Ishikawa (cell line): ENCODE measurements at regions not wholly inside any gene's neighbourhood (a gene's known extent, or its start where the extent isn't known, plus 50 kb on each side); places are given as distances from the start of the nearest gene placed in this dataset.

Source experiments
- CREB1 ChIP-seq: IDR thresholded peaks from 2 replicates; pipeline ENCODE4 v1.6.1; 2012; ENCODE audit warnings: low read depth
- EGR1 ChIP-seq: IDR thresholded peaks from 2 replicates; pipeline ENCODE4 v1.6.1; 2012
- EP300 ChIP-seq: IDR thresholded peaks from 2 replicates; pipeline ENCODE4 v1.6.1; 2012; ENCODE audit warnings: borderline replicate concordance
- RAD21 ChIP-seq: IDR thresholded peaks from 2 replicates; pipeline ENCODE4 v1.6.1; 2012; ENCODE audit warnings: low read depth
- TAF1 ChIP-seq: IDR thresholded peaks from 2 replicates; pipeline ENCODE4 v1.6.1; 2012; ENCODE audit warnings: low read depth, mild to moderate bottlenecking
- TEAD4 ChIP-seq: IDR thresholded peaks from 2 replicates; pipeline ENCODE4 v1.6.1; 2012
- YY1 ChIP-seq: IDR thresholded peaks from 2 replicates; pipeline ENCODE4 v1.6.1; 2012; ENCODE audit warnings: low read depth
- TF ChIP-seq, protein P1 (sequence below): IDR thresholded peaks from 2 replicates; pipeline ENCODE4 v1.6.1; 2012
- TF ChIP-seq, protein P2 (sequence below): IDR thresholded peaks from 2 replicates; pipeline ENCODE4 v1.6.1; 2012
- TF ChIP-seq, protein P3 (sequence below): IDR thresholded peaks from 2 replicates; pipeline ENCODE4 v1.6.1; 2012; ENCODE audit warnings: low read depth, mild to moderate bottlenecking

DNA sequence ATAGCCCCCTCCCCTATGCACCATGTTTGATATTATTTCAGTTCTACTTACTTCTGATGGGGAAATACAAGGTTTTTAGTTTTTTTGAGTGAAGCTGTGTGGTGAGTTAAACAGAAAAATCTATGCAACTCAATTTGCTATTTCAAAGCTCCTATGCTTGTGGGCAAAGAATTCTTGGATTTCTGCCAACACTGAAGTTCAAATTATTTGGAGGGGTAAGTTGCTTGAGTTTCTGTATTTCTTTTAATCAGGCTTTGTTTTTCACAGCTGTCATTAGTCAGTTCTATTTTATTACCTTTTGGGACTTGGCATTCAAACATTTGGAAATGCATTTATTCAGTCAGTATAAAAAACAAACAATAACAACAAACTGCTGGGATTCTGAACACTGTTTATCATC lies 407.5 kb upstream of the MGAT4C start:
- TF ChIP-seq, protein P1, sequence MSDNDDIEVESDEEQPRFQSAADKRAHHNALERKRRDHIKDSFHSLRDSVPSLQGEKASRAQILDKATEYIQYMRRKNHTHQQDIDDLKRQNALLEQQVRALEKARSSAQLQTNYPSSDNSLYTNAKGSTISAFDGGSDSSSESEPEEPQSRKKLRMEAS, result no peak
- TF ChIP-seq, protein P2, sequence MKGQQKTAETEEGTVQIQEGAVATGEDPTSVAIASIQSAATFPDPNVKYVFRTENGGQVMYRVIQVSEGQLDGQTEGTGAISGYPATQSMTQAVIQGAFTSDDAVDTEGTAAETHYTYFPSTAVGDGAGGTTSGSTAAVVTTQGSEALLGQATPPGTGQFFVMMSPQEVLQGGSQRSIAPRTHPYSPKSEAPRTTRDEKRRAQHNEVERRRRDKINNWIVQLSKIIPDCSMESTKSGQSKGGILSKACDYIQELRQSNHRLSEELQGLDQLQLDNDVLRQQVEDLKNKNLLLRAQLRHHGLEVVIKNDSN, result no peak
- TF ChIP-seq TEAD4 (no peak), YY1 (no peak), EP300 (no peak), RAD21 (no peak), CREB1 (no peak), EGR1 (no peak), TAF1 (no peak)
- TF ChIP-seq, protein P3, sequence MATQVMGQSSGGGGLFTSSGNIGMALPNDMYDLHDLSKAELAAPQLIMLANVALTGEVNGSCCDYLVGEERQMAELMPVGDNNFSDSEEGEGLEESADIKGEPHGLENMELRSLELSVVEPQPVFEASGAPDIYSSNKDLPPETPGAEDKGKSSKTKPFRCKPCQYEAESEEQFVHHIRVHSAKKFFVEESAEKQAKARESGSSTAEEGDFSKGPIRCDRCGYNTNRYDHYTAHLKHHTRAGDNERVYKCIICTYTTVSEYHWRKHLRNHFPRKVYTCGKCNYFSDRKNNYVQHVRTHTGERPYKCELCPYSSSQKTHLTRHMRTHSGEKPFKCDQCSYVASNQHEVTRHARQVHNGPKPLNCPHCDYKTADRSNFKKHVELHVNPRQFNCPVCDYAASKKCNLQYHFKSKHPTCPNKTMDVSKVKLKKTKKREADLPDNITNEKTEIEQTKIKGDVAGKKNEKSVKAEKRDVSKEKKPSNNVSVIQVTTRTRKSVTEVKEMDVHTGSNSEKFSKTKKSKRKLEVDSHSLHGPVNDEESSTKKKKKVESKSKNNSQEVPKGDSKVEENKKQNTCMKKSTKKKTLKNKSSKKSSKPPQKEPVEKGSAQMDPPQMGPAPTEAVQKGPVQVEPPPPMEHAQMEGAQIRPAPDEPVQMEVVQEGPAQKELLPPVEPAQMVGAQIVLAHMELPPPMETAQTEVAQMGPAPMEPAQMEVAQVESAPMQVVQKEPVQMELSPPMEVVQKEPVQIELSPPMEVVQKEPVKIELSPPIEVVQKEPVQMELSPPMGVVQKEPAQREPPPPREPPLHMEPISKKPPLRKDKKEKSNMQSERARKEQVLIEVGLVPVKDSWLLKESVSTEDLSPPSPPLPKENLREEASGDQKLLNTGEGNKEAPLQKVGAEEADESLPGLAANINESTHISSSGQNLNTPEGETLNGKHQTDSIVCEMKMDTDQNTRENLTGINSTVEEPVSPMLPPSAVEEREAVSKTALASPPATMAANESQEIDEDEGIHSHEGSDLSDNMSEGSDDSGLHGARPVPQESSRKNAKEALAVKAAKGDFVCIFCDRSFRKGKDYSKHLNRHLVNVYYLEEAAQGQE, result no peak
